ENCODE measurements at regions not wholly inside any gene's neighbourhood (a gene's known extent, or its start where the extent isn't known, plus 50 kb on each side); places are given as distances from the start of the nearest gene placed in this dataset.

DNA sequence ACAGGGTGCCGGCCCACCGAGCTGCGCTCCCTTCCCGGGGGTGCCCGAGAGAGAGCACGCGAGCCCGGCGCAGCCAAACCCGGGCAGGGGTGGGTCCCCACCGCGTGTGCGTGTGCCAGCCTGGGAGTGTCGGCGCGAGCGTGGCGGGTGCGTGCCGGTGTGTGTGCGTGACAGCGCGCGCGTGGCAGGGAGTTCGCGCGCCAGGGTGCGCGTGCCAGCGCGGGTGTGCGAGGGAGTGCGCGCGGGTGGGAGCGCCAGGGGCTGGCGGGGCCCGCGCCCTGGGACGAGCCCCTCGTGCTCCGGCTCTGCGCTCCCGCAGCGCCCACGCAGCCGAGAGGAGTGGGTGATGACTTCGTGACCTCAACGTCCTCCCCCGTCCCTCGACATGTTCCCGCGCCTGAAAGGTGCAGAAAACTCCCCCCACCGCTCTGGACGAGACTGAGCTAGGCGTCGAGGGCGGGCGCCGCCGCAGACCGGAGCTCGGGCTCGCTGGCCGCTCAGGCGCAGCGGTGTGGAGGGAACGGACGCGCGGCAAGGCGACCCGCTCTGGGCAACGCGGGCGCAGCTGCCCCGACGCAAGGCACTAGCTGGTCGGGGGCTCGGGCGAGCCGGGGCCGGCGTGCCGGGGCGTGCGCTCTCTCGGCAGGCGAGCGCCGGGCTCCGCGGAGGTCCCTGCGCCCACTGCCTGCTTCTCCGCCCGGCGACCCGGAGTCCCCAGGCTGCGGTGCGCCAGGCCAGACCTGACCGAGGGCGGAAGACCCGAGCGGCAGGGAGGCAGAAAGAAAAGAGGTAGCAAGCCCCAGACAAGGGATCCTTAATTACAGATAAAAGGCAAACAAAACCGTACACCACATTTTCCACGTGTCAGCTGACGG, 582.8 kb downstream of the ZEB2 start:
- TF ChIP-seq YY1 (IDR thresholded peaks at IDR 0.05; ENCODE audit: insufficient read depth, insufficient read length) (no peak), ZNF274 (IDR thresholded peaks at IDR 0.05; ENCODE audit: low read depth, low read length) (no peak)

All from NT2/D1 (cell line).